GM12878 (cell line): ENCODE measurements at regions not wholly inside any gene's neighbourhood (a gene's known extent, or its start where the extent isn't known, plus 50 kb on each side); places are given as distances from the start of the nearest gene placed in this dataset.

ENCODE experiments used
- ATAC-seq: fragments of 200-7000 bp; cut with Tn5 transposase; 3 replicates; pipeline ENCODE4 v1.9.1; 2020; ENCODE audit warnings: mild to moderate bottlenecking, moderate library complexity
- BruUV-seq: library from RNA; stranded (reverse); fragments of 400-500 nt; replicated peaks from 2 replicates; lab custom pipeline; 2021; lab: Mats Ljungman, UMichigan
- CTCF ChIA-PET: fragments of 300-600 bp; sonication (Branson Sonifier 250); formaldehyde crosslinking; extraction: SDS; loops from one replicate; lab custom pipeline; 2021; ENCODE audit warnings: inconsistent platforms; lab: Yijun Ruan, JAX
- POLR2A ChIA-PET: fragments of 350-600 bp; formaldehyde crosslinking; extraction: SDS; loops from one replicate; lab custom pipeline; 2021; ENCODE audit warnings: inconsistent platforms; lab: Charles Lee
- RAD21 ChIA-PET: fragments of 300-600 bp; sonication (Branson Sonifier 250); formaldehyde crosslinking; loops from one replicate; lab custom pipeline; 2023; ENCODE audit warnings: antibody characterized with exemption; ENCODE audit not compliant: unreplicated experiment; lab: Charles Lee
- SMC1A ChIA-PET: fragments of 300-600 bp; sonication (Branson Sonifier 250); formaldehyde crosslinking; loops from one replicate; lab custom pipeline; 2023; ENCODE audit not compliant: unreplicated experiment, uncharacterized antibody; lab: Charles Lee
- DNase-seq: peaks from one replicate; pipeline ENCODE4 v3.0.0-alpha.2; 2011; ENCODE audit warnings: low read depth, low spot score
- FAIRE-seq: peaks from 3 replicates; lab custom pipeline; 2011; peaks lifted over from hg19 to GRCh38; lab: Jason Lieb, UNC
- H2AFZ ChIP-seq: 2 replicates; pipeline ENCODE4 v1.6.0; 2011; ENCODE audit warnings: low read depth, low read length, control low read depth; ENCODE audit not compliant: control insufficient read depth
- H3K27ac ChIP-seq: 2 replicates; pipeline ENCODE4 v1.5.1; 2011; ENCODE audit warnings: control low read depth; ENCODE audit not compliant: control insufficient read depth, insufficient read depth
- H3K27me3 ChIP-seq, 2 experiments: replicated peaks in 1 of 2; 2 replicates each; pipeline versions ENCODE4 v1.6.0 to v1.6.1; 2011; ENCODE audit warnings: low read length in 1 of 2; ENCODE audit not compliant: control insufficient read depth in 2 of 2, insufficient read depth in 2 of 2
- H3K36me3 ChIP-seq, 2 experiments: 2 replicates each; pipeline ENCODE4 v1.5.1; 2011; ENCODE audit warnings: low read length in 1 of 2; ENCODE audit not compliant: control insufficient read depth in 2 of 2, insufficient read depth in 2 of 2
- H3K4me1 ChIP-seq: 2 replicates; pipeline ENCODE4 v1.6.1; 2011; ENCODE audit warnings: mild to moderate bottlenecking, low read length, moderate library complexity, mixed read lengths; ENCODE audit not compliant: control insufficient read depth, insufficient read depth
- H3K4me2 ChIP-seq: 2 replicates; pipeline ENCODE4 v1.6.0; 2011; ENCODE audit warnings: control low read depth; ENCODE audit not compliant: control insufficient read depth, insufficient read depth
- H3K4me3 ChIP-seq: fragments of 200-600 bp; sonication (generic); 2 replicates; pipeline ENCODE4 v1.5.1; 2016
- H3K79me2 ChIP-seq: 2 replicates; pipeline ENCODE4 v1.6.0; 2011; ENCODE audit warnings: low read length; ENCODE audit not compliant: control insufficient read depth, insufficient read depth
- H3K9ac ChIP-seq: 2 replicates; pipeline ENCODE4 v1.8.0; 2011; ENCODE audit warnings: low read length, control low read depth, mixed read lengths; ENCODE audit not compliant: control insufficient read depth, insufficient read depth
- H3K9me3 ChIP-seq: replicated peaks from 3 replicates; pipeline ENCODE4 v1.5.1; 2011; ENCODE audit warnings: mild to moderate bottlenecking, low read length; ENCODE audit not compliant: control insufficient read depth, insufficient read depth
- H4K20me1 ChIP-seq: 2 replicates; pipeline ENCODE4 v1.6.0; 2011; ENCODE audit not compliant: control insufficient read depth, insufficient read depth
- GATAD2B ChIP-seq: fragments of 450-650 bp; conservative IDR thresholded peaks from 2 replicates; pipeline ENCODE4 v1.6.1; 2017; ENCODE audit warnings: low read depth, mild to moderate bottlenecking, moderate library complexity
- POLR2A ChIP-seq: IDR thresholded peaks from 2 replicates; pipeline ENCODE4 v1.6.1; 2011; ENCODE audit warnings: low read depth, mild to moderate bottlenecking, low read length
- ZNF384 ChIP-seq: IDR thresholded peaks from 2 replicates; pipeline ENCODE4 v1.6.1; 2012; ENCODE audit warnings: low read depth, mild to moderate bottlenecking, low read length, improper control_type of control experiment, borderline replicate concordance
- WGBS: methylation state at CpG from one replicate; pipeline ENCODE4 v1.1.6; 2016; ENCODE audit warnings: low lambda C conversion rate; ENCODE audit not compliant: insufficient replicate concordance, insufficient coverage; ENCODE audit errors: missing lambda C conversion rate; 5-methylcytosine and 5-hydroxymethylcytosine counted together
- in situ Hi-C: fragments of 300-500 bp; cut with MboI; formaldehyde crosslinking; loops from 9 replicates; pipeline ENCODE4 v1.14.3; 2018; ENCODE audit warnings: mixed read lengths
- intact Hi-C: fragments of 100-400 bp; cut with micrococcal nuclease; formaldehyde crosslinking; loops from one replicate; pipeline ENCODE4 v1.14.2; 2022; ENCODE audit not compliant: unreplicated experiment

DNA sequence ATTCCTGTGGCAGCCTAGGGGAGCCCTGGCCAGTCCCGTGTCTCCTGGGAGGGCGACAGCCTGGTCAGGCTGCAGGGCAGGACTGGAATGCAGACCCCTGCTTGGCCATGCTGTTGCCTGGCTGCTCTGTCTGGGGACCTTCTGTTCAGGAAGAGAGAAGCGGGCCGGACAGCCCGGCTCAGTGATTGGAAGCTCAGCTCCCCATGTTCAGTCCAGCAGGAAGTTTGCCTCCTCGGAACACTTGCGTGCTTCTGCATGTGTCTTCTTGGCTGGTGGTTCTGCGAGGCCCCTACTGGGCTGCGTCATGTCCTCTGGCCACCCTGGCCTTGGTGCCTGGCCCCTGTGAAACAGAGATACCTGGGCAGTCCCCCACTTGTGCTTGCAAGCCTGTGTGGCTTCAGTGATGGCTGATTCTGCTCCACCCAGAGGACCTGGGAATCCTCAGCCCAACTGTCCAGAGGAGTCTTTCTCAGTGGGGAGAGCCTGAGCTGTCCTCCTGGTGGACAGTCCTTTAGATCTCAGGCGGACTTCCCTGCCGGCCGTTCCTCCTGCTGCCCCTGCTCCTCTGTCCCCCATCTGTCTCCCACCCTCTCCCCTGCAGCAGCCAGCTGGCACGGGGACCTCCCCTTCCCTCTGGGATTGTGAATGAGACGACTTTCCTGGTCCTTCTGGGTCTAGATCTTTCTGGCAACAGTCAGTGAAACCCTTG, 279.5 kb downstream of the SEC14L1 start:
- H3K9me3 ChIP-seq = no peaks in the 10 kb centered on the region
- H4K20me1 ChIP-seq = no peaks in the 10 kb centered on the region
- intact Hi-C loops (no loop called here), in situ Hi-C loops (no loop called here)
- peaks cover 4% of the 10 kb centered on the region for H3K79me2 ChIP-seq
- POLR2A ChIA-PET = interaction anchor here (0.9 to 1.9 kb wide), 4 partner anchors 9 to 77 kb away, joined by 3 to 6 read pairs (median 4); no protein-coding TSS in a partner anchor
- no peaks in the 10 kb centered on the region for H3K27me3 ChIP-seq
- RAD21 ChIA-PET = interaction anchor here (0.6 to 1.4 kb wide), 3 partner anchors 10 to 590 kb away, joined by 3 to 17 read pairs (median 4); no protein-coding TSS in a partner anchor
- peaks cover 2 to 8% of the 10 kb centered on the region in 2 experiments; a peak in 3 of 4 replicates for H3K36me3 ChIP-seq
- peak; percentile 79 for FAIRE-seq
- peak overlapping the region; percentile 84 for H3K4me2 ChIP-seq
- WGBS = 78% methylated on average over 14 of the region's 14 CpGs
- H3K27ac ChIP-seq = peak overlapping the region; percentile 23; the same call in 1 of the 2 replicates
- peak overlapping the region; percentile 32; the same call in 1 of the 2 replicates for H3K4me3 ChIP-seq
- BruUV-seq = no TSS peak
- ATAC-seq = no peak
- TF ChIP-seq GATAD2B = 0 out of 2 replicates have a peak, but pooled peaks have one; percentile 3
- no peak for TF ChIP-seq ZNF384
- 0 out of 2 replicates have a peak, but pooled peaks have one; percentile 23 for TF ChIP-seq POLR2A
- H3K4me1 ChIP-seq = peaks cover 20% of the 10 kb centered on the region
- SMC1A ChIA-PET = interaction anchor here (0.9 to 2.7 kb wide), 5 partner anchors 9 to 89 kb away, joined by 5 to 13 read pairs (median 7); no protein-coding TSS in a partner anchor
- H2AFZ ChIP-seq = no peak overlapping the region
- no peak for DNase-seq
- H3K9ac ChIP-seq = peak overlapping the region; percentile 36; the same call in 1 of the 2 replicates
- CTCF ChIA-PET = interaction anchor here (1.3 to 4.5 kb wide), 4 partner anchors 10 to 88 kb away, joined by 4 to 31 read pairs (median 9); no protein-coding TSS in a partner anchor
